ENCODE measurements at regions not wholly inside any gene's neighbourhood (a gene's known extent, or its start where the extent isn't known, plus 50 kb on each side); places are given as distances from the start of the nearest gene placed in this dataset.

GRCh38 chr17:15101175-15101574, 164.0 kb downstream of the PMP22 start:
- no peak for FAIRE-seq
- in situ Hi-C loops (cut with HindIII; ENCODE audit: extremely low pct_ligation_motif_present, low pct_unique_long_range_greater_than_20kb) = no loop called here

More at GRCh38 chr17:15101175-15101574, 164.0 kb downstream of the PMP22 start:
- no peak for TF ChIP-seq ZBTB8A (CRISPR knock-in tag; IDR thresholded peaks at IDR 0.05; ENCODE audit: borderline replicate concordance, low read depth)
- TF ChIP-seq IRF1 (CRISPR knock-in tag; IDR thresholded peaks at IDR 0.05; ENCODE audit: low read depth) = no peak
- no peak for TF ChIP-seq ZNF619 (CRISPR knock-in tag; IDR thresholded peaks at IDR 0.05)
- no peak for TF ChIP-seq ZNF589 (CRISPR knock-in tag; conservative IDR thresholded peaks at IDR 0.05)
- TF ChIP-seq ZNF891 (CRISPR knock-in tag; IDR thresholded peaks at IDR 0.05) = no peak
- TF ChIP-seq TRIM24 (CRISPR knock-in tag; IDR thresholded peaks at IDR 0.05) = no peak
- TF ChIP-seq NFE2L1 (CRISPR knock-in tag; IDR thresholded peaks at IDR 0.05; ENCODE audit: borderline replicate concordance) = no peak
- no peak for TF ChIP-seq MYC (CRISPR knock-in tag; IDR thresholded peaks at IDR 0.05; ENCODE audit: borderline replicate concordance)
- TF ChIP-seq ZNF33A (CRISPR knock-in tag; IDR thresholded peaks at IDR 0.05; ENCODE audit: borderline replicate concordance) = no peak
- no peak for TF ChIP-seq ZFP41 (CRISPR knock-in tag; IDR thresholded peaks at IDR 0.05; ENCODE audit: borderline replicate concordance)
- no peak for TF ChIP-seq TCF12 (IDR thresholded peaks at IDR 0.05)
- no peak for TF ChIP-seq TCF12 (CRISPR knock-in tag; IDR thresholded peaks at IDR 0.05)
- TF ChIP-seq ZNF530 (CRISPR knock-in tag; IDR thresholded peaks at IDR 0.05; ENCODE audit: low read depth) = no peak
- TF ChIP-seq LBX2 (CRISPR knock-in tag; IDR thresholded peaks at IDR 0.05; ENCODE audit: borderline replicate concordance) = no peak
- no peak for TF ChIP-seq KAT7 (CRISPR knock-in tag; IDR thresholded peaks at IDR 0.05; ENCODE audit: borderline replicate concordance)
- no peak for TF ChIP-seq ZSCAN21 (CRISPR knock-in tag; IDR thresholded peaks at IDR 0.05; ENCODE audit: borderline replicate concordance)
- TF ChIP-seq ZNF335 (CRISPR knock-in tag; IDR thresholded peaks at IDR 0.05) = no peak
- no peak for TF ChIP-seq ZFP91 (CRISPR knock-in tag; IDR thresholded peaks at IDR 0.05; ENCODE audit: borderline replicate concordance)
- TF ChIP-seq THAP9 (CRISPR knock-in tag; IDR thresholded peaks at IDR 0.05; ENCODE audit: borderline replicate concordance) = no peak
- TF ChIP-seq ZNF878 (CRISPR knock-in tag; IDR thresholded peaks at IDR 0.05) = no peak
- Histone ChIP-seq H3K27me3 (ENCODE audit: control insufficient read depth in 1 of 2, insufficient read depth in 2 of 2, low read length in 2 of 2) (peaks cover 0 to 7% of the 10 kb centered on the region in 2 experiments; a peak in 2 of 5 replicates), H3K4me3 (replicated peaks in 1 of 3; ENCODE audit: insufficient read depth in 1 of 3, low read depth in 2 of 3, low read length in 3 of 3) (no peak overlapping the region), H3K4me2 (ENCODE audit: low read depth, low read length) (no peak overlapping the region), H3K4me1 (ENCODE audit: insufficient read depth, low read length) (no peaks in the 10 kb centered on the region), H3K9ac (ENCODE audit: insufficient read depth, low read depth, low read length) (no peak overlapping the region), H3K9me3 (ENCODE audit: low read length) (no peaks in the 10 kb centered on the region), H3K36me3 (replicated peaks in 1 of 2; ENCODE audit: control insufficient read depth in 1 of 2, insufficient read depth in 2 of 2, low read length in 2 of 2) (no peaks in the 10 kb centered on the region), H3K27ac (ENCODE audit: extremely low read length, insufficient read depth, low read length) (no peak overlapping the region), H4K20me1 (ENCODE audit: insufficient read depth, low read length) (no peaks in the 10 kb centered on the region), H2AFZ (ENCODE audit: low read length) (no peak overlapping the region), H3K79me2 (ENCODE audit: insufficient read depth, low read length) (no peaks in the 10 kb centered on the region)
- intact Hi-C loops (cut with micrococcal nuclease; ENCODE audit: unreplicated experiment) = no loop called here
- DNase-seq (ENCODE audit: low spot score) (no peak), ATAC-seq (no peak)
- BruUV-seq (replicated peaks) = no TSS peak
- ChIA-PET POLR2A (no interaction called here), CTCF (ENCODE audit: low intra/inter-chr PET ratio, low total read pairs) (no interaction called here)
- WGBS (ENCODE audit: low lambda C conversion rate) = 8% methylated on average over 2 of the region's 2 CpGs

All from HepG2 (cell line).